ENCODE measurements at regions not wholly inside any gene's neighbourhood (a gene's known extent, or its start where the extent isn't known, plus 50 kb on each side); places are given as distances from the start of the nearest gene placed in this dataset.

GRCh38 chr1:10856176-10856683, 59.8 kb upstream of the CASZ1 start:
- no peaks in the 10 kb centered on the region for H3F3A ChIP-seq (ENCODE audit: insufficient read depth)
- TF ChIP-seq EZH2phosphoT487 (IDR thresholded peaks at IDR 0.05; ENCODE audit: insufficient read depth, low read depth) (no peak), EZH2 (IDR thresholded peaks at IDR 0.05; ENCODE audit: insufficient read depth, poor library complexity, severe bottlenecking) (no peak)
- no peak overlapping the region for H3K4me2 ChIP-seq (ENCODE audit: unreplicated experiment)
- no peaks in the 10 kb centered on the region for H4K20me1 ChIP-seq (ENCODE audit: insufficient read depth)
- WGBS, 2 experiments (ENCODE audit: low coverage in 1 of 2, low lambda C conversion rate in 2 of 2, missing lambda C conversion rate in 2 of 2): 60 to 65% methylated on average over 11 to 16 of the region's 16 CpGs
- H3K9ac ChIP-seq: no peak overlapping the region
- H2AFZ ChIP-seq: no peak overlapping the region
- H3K9me2 ChIP-seq (ENCODE audit: insufficient read depth): no peaks in the 10 kb centered on the region
- DNase-seq: no peak
- in situ Hi-C loops (cut with MboI): no loop called here
- H3K4me1 ChIP-seq (ENCODE audit: insufficient read depth): no peaks in the 10 kb centered on the region
- no peaks in the 10 kb centered on the region for H3K79me2 ChIP-seq (ENCODE audit: insufficient read depth)
- no peaks in the 10 kb centered on the region for H3K9me3 ChIP-seq (ENCODE audit: low read depth)
- no peaks in the 10 kb centered on the region for H3K36me3 ChIP-seq (ENCODE audit: low read depth)
- H3K27me3 ChIP-seq (replicated peaks; ENCODE audit: insufficient read depth): no peaks in the 10 kb centered on the region; the same call in none of the 2 replicates
- no peak overlapping the region for H3K4me3 ChIP-seq
- H3K27ac ChIP-seq: no peak overlapping the region

GRCh38 chr1:10856863-10857598, 60.6 kb upstream of the CASZ1 start:
- Histone ChIP-seq H3K9me3 (ENCODE audit: low read depth) (no peaks in the 10 kb centered on the region), H3K4me2 (ENCODE audit: unreplicated experiment) (no peak overlapping the region), H3K9me2 (ENCODE audit: insufficient read depth) (no peaks in the 10 kb centered on the region), H3K4me3 (no peak overlapping the region), H3K36me3 (ENCODE audit: low read depth) (no peaks in the 10 kb centered on the region), H2AFZ (no peak overlapping the region), H3K9ac (no peak overlapping the region), H3K27ac (no peak overlapping the region), H3K4me1 (ENCODE audit: insufficient read depth) (no peaks in the 10 kb centered on the region), H4K20me1 (ENCODE audit: insufficient read depth) (no peaks in the 10 kb centered on the region), H3F3A (ENCODE audit: insufficient read depth) (no peaks in the 10 kb centered on the region), H3K27me3 (replicated peaks; ENCODE audit: insufficient read depth) (peaks cover under 1% of the 10 kb centered on the region), H3K79me2 (ENCODE audit: insufficient read depth) (no peaks in the 10 kb centered on the region)
- in situ Hi-C loops (cut with MboI): no loop called here
- TF ChIP-seq EZH2phosphoT487 (IDR thresholded peaks at IDR 0.05; ENCODE audit: insufficient read depth, low read depth) (no peak), EZH2 (IDR thresholded peaks at IDR 0.05; ENCODE audit: insufficient read depth, poor library complexity, severe bottlenecking) (no peak)
- no peak for DNase-seq
- WGBS, 2 experiments (ENCODE audit: low coverage in 1 of 2, low lambda C conversion rate in 2 of 2, missing lambda C conversion rate in 2 of 2): 58 to 66% methylated on average over 25 to 27 of the region's 27 CpGs

GRCh38 chr1:10857687-10858086, 61.2 kb upstream of the CASZ1 start:
- Histone ChIP-seq H3K79me2 (ENCODE audit: insufficient read depth) (no peaks in the 10 kb centered on the region), H3K4me3 (no peak overlapping the region), H3K9me2 (ENCODE audit: insufficient read depth) (no peaks in the 10 kb centered on the region), H3K36me3 (ENCODE audit: low read depth) (no peaks in the 10 kb centered on the region), H3K4me1 (ENCODE audit: insufficient read depth) (no peaks in the 10 kb centered on the region), H3K27ac (no peak overlapping the region), H4K20me1 (ENCODE audit: insufficient read depth) (no peaks in the 10 kb centered on the region), H2AFZ (no peak overlapping the region), H3K4me2 (ENCODE audit: unreplicated experiment) (no peak overlapping the region), H3K27me3 (replicated peaks; ENCODE audit: insufficient read depth) (peaks cover 7% of the 10 kb centered on the region), H3K9me3 (ENCODE audit: low read depth) (no peaks in the 10 kb centered on the region), H3F3A (ENCODE audit: insufficient read depth) (no peaks in the 10 kb centered on the region), H3K9ac (no peak overlapping the region)
- in situ Hi-C loops (cut with MboI): no loop called here
- TF ChIP-seq EZH2 (IDR thresholded peaks at IDR 0.05; ENCODE audit: insufficient read depth, poor library complexity, severe bottlenecking) (no peak), EZH2phosphoT487 (IDR thresholded peaks at IDR 0.05; ENCODE audit: insufficient read depth, low read depth) (no peak)
- WGBS, 2 experiments (ENCODE audit: low coverage in 1 of 2, low lambda C conversion rate in 2 of 2, missing lambda C conversion rate in 2 of 2): 36 to 47% methylated on average over 9 to 11 of the region's 11 CpGs
- DNase-seq: no peak

- in situ Hi-C loops (cut with MboI): loop anchor here (5.0 kb wide), 1 partner anchor 343 kb away; no protein-coding TSS in a partner anchor
- no peak for DNase-seq
- no peaks in the 10 kb centered on the region for H3K4me1 ChIP-seq (ENCODE audit: insufficient read depth)
- peaks cover 24% of the 10 kb centered on the region for H3K27me3 ChIP-seq (replicated peaks; ENCODE audit: insufficient read depth)
- no peaks in the 10 kb centered on the region for H3K9me3 ChIP-seq (ENCODE audit: low read depth)
- H3K9ac ChIP-seq: no peak overlapping the region
- H4K20me1 ChIP-seq (ENCODE audit: insufficient read depth): no peaks in the 10 kb centered on the region
- no peak overlapping the region for H3K4me2 ChIP-seq (ENCODE audit: unreplicated experiment)
- no peaks in the 10 kb centered on the region for H3F3A ChIP-seq (ENCODE audit: insufficient read depth)
- no peaks in the 10 kb centered on the region for H3K79me2 ChIP-seq (ENCODE audit: insufficient read depth)
- no peak overlapping the region for H3K27ac ChIP-seq
- TF ChIP-seq EZH2phosphoT487 (IDR thresholded peaks at IDR 0.05; ENCODE audit: insufficient read depth, low read depth) (no peak), EZH2 (IDR thresholded peaks at IDR 0.05; ENCODE audit: insufficient read depth, poor library complexity, severe bottlenecking) (no peak)
- no peaks in the 10 kb centered on the region for H3K36me3 ChIP-seq (ENCODE audit: low read depth)
- WGBS, 2 experiments (ENCODE audit: low coverage in 1 of 2, low lambda C conversion rate in 2 of 2, missing lambda C conversion rate in 2 of 2): 68 to 71% methylated on average over 13 of the region's 13 CpGs
- no peaks in the 10 kb centered on the region for H3K9me2 ChIP-seq (ENCODE audit: insufficient read depth)
- no peak overlapping the region for H2AFZ ChIP-seq
- H3K4me3 ChIP-seq: no peak overlapping the region
These were observed 63.8 kb upstream of the CASZ1 start for GRCh38 chr1:10860218-10860617.
